Heart left ventricle (tissue), 13 donors: ENCODE measurements at regions not wholly inside any gene's neighbourhood (a gene's known extent, or its start where the extent isn't known, plus 50 kb on each side); places are given as distances from the start of the nearest gene placed in this dataset.

Experiments used
- POLR2A ChIP-seq, 2 donors: fragments of 450-650 bp; IDR thresholded peaks; one replicate each; pipeline ENCODE4 v1.6.1; 2017; ENCODE audit warnings: antibody characterized with exemption in 2 of 2, mild to moderate bottlenecking in 2 of 2, moderate library complexity in 2 of 2
- TF ChIP-seq, protein P1 (sequence below), 12 donors: fragments of 200-600 bp; sonication (generic) in 4 of 12; IDR thresholded peaks; one replicate each; pipeline versions ENCODE4 v1.5.0 to v1.8.0; 2018 to 2022; ENCODE audit warnings: antibody characterized with exemption in 12 of 12, mild to moderate bottlenecking in 5 of 12
- donor health status: ischemic (EF 13 %, LVEDD 7.1; RV severe dilation, severe dysfunction).
- donor health status: DM: no; HTN: yes; CAD: no.
- donor health status: DM: no; HTN: no; CAD: no.
- donor health status: ischemic (EF 25% LVEDD 6.9; RV normal size, moderate dysfunction).
- donor health status: ischemic (EF 25% LVEDD 5.7; RV mildly dilated, moderate dysfunction).
- donor health status: ischemic (EF 35%, LVEDD 5.7; RV mildly dilated, moderate dysfunction).
- donor health status: nonischemic (EF 11% LVEDD 7.7; RV severe dilation, severe dysfunction).
- donor health status: DM: yes; HTN: yes; CAD: no.
- donor health status: PGD.
- donor health status: ischemic (EF 29% LVEDD 5.4; RV normal size, mild dysfunction).
- donor health status: nonischemic (EF 23%, LVEDD 6.1; RV moderate dilation, normal function).

- TF ChIP-seq, protein P1, sequence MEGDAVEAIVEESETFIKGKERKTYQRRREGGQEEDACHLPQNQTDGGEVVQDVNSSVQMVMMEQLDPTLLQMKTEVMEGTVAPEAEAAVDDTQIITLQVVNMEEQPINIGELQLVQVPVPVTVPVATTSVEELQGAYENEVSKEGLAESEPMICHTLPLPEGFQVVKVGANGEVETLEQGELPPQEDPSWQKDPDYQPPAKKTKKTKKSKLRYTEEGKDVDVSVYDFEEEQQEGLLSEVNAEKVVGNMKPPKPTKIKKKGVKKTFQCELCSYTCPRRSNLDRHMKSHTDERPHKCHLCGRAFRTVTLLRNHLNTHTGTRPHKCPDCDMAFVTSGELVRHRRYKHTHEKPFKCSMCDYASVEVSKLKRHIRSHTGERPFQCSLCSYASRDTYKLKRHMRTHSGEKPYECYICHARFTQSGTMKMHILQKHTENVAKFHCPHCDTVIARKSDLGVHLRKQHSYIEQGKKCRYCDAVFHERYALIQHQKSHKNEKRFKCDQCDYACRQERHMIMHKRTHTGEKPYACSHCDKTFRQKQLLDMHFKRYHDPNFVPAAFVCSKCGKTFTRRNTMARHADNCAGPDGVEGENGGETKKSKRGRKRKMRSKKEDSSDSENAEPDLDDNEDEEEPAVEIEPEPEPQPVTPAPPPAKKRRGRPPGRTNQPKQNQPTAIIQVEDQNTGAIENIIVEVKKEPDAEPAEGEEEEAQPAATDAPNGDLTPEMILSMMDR (IDR thresholded peaks at IDR 0.05) = no peak
- TF ChIP-seq POLR2A (IDR thresholded peaks at IDR 0.05) = no peak
Measured at GRCh38 chr19:31154021-31154420, 195.2 kb downstream of the TSHZ3 start.
